ENCODE measurements at regions not wholly inside any gene's neighbourhood (a gene's known extent, or its start where the extent isn't known, plus 50 kb on each side); places are given as distances from the start of the nearest gene placed in this dataset.

DNA sequence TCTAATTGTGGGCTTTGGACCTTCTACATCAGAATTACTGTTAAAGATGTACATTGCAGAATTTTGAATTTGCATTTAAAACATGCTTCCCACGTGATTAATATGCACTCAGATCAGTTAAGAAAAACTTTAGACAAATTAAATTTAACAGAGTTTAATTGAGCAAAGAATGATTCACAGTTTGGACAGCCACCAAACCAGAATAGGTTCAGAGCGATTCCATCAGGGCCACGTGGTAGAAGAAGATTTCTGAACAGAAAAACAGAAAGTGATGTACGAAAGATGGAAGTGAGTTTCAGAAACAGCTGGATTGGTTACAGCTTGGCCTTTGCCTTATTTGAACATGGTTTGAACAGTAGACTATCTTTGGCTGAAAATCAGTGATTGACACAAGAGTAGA lies 704.2 kb upstream of the MAP3K7 start:
- no peak overlapping the region for H3K4me3 ChIP-seq (ENCODE audit: low read depth, low read length)
- TF ChIP-seq, protein P1, sequence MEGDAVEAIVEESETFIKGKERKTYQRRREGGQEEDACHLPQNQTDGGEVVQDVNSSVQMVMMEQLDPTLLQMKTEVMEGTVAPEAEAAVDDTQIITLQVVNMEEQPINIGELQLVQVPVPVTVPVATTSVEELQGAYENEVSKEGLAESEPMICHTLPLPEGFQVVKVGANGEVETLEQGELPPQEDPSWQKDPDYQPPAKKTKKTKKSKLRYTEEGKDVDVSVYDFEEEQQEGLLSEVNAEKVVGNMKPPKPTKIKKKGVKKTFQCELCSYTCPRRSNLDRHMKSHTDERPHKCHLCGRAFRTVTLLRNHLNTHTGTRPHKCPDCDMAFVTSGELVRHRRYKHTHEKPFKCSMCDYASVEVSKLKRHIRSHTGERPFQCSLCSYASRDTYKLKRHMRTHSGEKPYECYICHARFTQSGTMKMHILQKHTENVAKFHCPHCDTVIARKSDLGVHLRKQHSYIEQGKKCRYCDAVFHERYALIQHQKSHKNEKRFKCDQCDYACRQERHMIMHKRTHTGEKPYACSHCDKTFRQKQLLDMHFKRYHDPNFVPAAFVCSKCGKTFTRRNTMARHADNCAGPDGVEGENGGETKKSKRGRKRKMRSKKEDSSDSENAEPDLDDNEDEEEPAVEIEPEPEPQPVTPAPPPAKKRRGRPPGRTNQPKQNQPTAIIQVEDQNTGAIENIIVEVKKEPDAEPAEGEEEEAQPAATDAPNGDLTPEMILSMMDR (conservative IDR thresholded peaks at IDR 0.05; ENCODE audit: low read depth, low read length), result no peak
- no peak for DNase-seq (ENCODE audit: low read depth)

DNA sequence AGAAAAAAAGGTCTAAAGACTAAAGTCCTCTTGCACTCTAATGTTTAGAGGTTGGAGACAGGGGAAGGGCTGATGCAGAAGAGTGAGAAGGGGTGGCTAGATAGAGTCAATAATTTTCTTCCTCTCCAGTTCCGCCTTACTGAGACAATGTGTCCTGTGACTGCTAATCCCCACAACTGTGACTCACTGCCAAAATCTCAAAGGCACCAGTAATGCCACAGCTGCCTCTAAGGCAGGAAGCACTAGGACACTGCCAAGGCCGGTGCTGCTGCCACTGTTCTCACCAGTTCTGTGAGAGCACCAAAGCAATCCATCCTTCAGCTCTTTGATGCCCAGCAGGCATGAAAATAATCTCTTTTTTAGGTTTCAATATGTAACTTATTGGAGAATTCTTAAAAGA lies 701.9 kb upstream of the MAP3K7 start:
- no peak for DNase-seq (ENCODE audit: low read depth)
- no peak overlapping the region for H3K4me3 ChIP-seq (ENCODE audit: low read depth, low read length)
- TF ChIP-seq, protein P1 (conservative IDR thresholded peaks at IDR 0.05; ENCODE audit: low read depth, low read length), result no peak

GRCh38 chr6:91281901-91282300 lies 695.0 kb upstream of the MAP3K7 start:
- no peak overlapping the region for H3K4me3 ChIP-seq (ENCODE audit: low read depth, low read length)
- no peak for DNase-seq (ENCODE audit: low read depth)
- TF ChIP-seq, protein P1 (conservative IDR thresholded peaks at IDR 0.05; ENCODE audit: low read depth, low read length), result no peak

DNA sequence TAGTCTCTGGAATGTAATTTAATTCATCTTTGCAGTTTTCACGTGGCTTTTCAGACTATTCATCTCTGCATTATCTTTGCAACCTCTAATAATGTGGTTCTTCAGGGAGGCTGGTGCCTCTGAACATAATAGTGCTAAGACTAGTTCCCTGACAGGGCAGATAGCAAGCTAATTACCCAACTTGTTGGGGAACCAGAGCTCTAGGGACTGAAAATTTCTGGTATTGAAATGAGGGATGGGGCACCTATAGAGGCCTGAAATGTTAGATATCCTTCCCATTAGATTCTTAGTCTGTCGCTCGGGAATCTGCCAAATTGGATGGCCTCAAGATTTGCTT lies 693.6 kb upstream of the MAP3K7 start:
- no peak overlapping the region for H3K4me3 ChIP-seq (ENCODE audit: low read depth, low read length)
- no peak for DNase-seq (ENCODE audit: low read depth)
- TF ChIP-seq, protein P1 (conservative IDR thresholded peaks at IDR 0.05; ENCODE audit: low read depth, low read length), result no peak

GRCh38 chr6:91279740-91280493 lies 693.0 kb upstream of the MAP3K7 start:
- TF ChIP-seq, protein P1 (conservative IDR thresholded peaks at IDR 0.05; ENCODE audit: low read depth, low read length), result no peak
- DNase-seq (ENCODE audit: low read depth), result no peak

DNA sequence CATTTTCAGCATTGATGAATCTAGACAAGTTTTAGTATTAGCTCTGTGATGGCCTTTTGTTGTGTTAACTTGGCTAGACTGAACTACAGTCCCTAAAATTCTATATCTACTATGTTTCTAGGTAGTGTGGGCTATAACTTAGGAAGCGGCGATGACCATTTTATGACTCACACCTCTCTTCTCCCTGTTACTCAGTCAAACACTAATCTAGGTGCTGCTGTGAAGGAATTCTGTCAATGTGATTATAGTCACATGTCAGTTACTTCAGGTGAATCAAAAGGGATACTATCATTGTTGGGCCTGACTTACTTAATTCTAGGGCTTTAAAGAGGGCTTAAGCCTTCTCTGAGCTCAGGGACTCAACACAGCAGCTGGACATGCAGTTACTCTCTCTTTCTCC lies 691.5 kb upstream of the MAP3K7 start:
- TF ChIP-seq, protein P1 (conservative IDR thresholded peaks at IDR 0.05; ENCODE audit: low read depth, low read length), result no peak
- H3K4me3 ChIP-seq (ENCODE audit: low read depth, low read length), result no peak overlapping the region
- peak; percentile 63 for DNase-seq (ENCODE audit: low read depth)

More at GRCh38 chr6:91279740-91280493, 693.0 kb upstream of the MAP3K7 start:
- H3K4me3 ChIP-seq (ENCODE audit: low read depth, low read length), result no peak overlapping the region

DNA sequence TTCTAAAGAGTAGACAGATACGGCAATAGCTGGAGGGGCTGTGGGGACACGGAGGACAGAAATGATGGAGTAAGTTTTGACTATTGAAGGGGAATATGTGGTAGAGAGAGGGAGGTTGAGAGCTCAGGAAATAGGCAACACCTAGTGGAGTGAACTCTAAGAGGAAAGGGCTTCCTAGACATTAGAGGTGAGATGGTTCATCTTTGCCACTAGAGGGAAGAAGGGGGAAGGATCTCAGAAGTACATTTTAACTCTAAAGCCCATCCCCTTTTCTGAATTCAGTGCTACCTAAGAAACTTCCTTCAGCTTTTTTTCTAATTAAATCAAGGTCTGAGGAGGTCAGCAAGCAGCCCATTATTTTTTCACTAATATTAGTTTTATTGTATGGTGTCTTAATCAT lies 689.4 kb upstream of the MAP3K7 start:
- DNase-seq (ENCODE audit: low read depth), result no peak
- TF ChIP-seq, protein P1 (conservative IDR thresholded peaks at IDR 0.05; ENCODE audit: low read depth, low read length), result peak; percentile 62
- H3K4me3 ChIP-seq (ENCODE audit: low read depth, low read length), result no peak overlapping the region

Measured in epithelial cell of proximal tubule (primary cell).